HG03108 (cell line): ENCODE measurements at regions not wholly inside any gene's neighbourhood (a gene's known extent, or its start where the extent isn't known, plus 50 kb on each side); places are given as distances from the start of the nearest gene placed in this dataset.

Experiments
- ATAC-seq: cut with Tn5 transposase; IDR thresholded peaks from one replicate; pipeline ENCODE4 v1.9.1; 2021; ENCODE audit warnings: moderate library complexity; ENCODE audit not compliant: unreplicated experiment

DNA sequence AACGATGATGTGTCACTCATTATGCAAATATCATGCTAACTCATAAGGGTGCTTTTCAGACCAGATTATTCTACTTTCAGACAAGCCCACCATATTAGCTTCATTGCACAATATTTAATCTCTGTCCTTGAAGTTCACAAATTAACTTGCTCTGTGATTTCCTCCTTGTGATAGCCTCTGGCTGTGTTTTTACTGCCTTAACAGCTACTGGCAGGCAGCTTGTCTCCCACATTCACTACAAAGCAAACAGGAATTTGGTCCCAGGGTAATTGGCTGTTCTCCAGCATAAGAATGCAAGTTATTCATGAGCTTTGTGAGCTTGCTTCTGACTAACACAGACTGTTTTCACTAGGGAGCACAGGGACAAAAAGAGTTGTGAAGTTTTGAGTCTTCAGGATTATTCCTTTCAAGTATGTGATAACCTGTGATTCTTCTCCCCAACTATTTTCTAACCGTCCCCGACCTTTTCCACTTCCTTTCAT is 87.9 kb upstream of the HMCN1 start:
- ATAC-seq: no peak

GRCh38 chr1:185645686-185646085 is 88.5 kb upstream of the HMCN1 start:
- ATAC-seq: no peak

DNA sequence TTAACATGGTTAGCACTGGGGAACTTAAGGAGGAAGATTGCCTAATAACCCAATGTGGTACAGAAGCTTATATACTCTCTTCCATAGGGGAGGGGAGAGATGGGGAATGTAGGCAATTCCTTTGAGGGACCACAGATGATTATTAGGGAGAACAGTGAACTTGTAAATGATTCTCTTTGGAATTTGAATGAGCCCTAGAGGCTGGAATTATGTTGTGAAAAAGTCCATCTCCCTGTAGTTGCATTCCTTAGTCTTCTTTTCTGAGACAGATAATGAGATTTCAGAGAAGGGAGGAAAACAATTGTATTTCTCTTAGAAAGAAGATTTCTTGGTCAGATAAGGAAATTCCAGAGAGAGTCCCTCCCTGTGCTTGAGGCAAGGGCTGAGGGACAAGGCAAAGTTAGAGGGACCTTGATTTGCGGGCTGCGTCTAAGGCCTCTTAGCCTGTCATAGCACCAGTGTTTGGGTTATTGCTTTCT is 89.0 kb upstream of the HMCN1 start:
- no peak for ATAC-seq

DNA sequence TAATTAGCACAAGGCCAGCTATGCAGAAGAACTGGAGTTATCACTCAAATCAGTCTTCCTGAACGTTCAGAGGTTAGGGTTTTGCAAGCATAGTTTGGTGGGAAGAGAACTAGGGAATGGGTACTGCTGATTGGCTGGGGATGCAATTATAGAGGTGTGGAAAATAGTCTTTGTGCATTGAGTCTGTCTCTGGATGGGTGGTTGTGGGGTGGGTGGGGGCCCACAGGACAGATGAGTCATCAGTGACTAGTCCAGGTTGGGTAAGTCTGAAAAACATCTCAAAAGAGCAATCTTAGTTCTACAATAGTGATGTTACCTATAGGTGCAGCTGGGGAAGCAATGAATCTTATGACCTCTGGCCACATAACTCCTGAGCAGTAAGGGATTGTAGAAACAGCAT is 89.7 kb upstream of the HMCN1 start:
- ATAC-seq: no peak

GRCh38 chr1:185636848-185637247 is 97.3 kb upstream of the HMCN1 start:
- ATAC-seq: peak; percentile 100

DNA sequence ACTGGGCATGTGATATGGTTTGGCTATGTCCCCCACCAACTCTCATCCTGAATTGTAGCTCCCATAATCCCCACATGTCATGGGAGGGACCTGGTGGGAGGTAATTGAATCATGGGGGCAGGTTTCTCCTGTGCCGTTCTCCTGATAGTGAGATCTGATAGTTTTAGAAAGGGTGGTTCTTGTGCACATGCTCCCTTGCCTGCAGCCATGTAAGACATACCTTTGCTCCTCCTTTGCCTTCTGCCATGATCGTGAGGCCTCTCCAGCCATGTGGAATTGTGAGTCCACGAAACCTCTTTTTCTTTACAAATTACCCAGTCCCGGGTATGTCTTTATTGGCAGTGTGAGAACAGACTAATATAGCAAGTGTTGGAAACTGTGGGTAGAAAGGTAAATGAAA is 99.5 kb upstream of the HMCN1 start:
- no peak for ATAC-seq

DNA sequence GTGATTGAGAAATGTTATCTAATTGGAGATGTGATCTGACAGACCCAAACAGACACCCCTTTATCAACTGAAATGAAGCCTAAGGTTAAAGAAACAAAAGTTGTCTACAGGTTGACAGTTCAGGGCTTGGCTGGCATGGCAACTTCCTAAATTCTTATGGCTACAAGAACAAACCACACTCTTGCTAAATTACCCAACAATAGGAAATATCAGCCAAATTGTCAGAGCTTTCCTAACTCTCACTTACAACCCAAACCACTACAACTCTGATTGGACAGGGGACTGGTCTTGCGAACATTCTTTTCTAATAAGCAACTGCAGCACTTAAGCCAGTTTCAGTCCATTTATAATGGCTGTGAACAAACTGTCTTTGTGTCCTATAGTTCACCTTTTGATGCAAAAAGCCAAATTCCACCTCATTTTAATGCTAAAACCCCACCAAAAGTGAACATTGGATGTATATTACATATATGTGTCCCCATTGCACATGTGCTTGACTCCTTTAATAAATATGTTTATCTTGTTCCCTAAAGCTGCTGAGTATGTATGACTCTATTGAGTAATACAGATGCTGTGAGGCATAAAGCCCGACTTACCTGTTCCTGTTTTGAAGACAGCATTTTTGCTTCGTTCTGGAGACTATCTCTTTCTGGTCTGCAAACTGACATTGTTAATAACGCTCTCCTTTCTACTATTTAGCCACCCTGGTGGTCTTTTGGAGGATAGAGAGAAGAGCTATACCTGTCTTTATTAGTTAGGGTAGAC is 101.3 kb upstream of the HMCN1 start:
- no peak for ATAC-seq

- ATAC-seq: no peak
Observed at GRCh38 chr1:185631843-185632242, 102.3 kb upstream of the HMCN1 start.

- ATAC-seq: no peak
Observed at GRCh38 chr1:185627761-185628501, 106.3 kb upstream of the HMCN1 start.

- ATAC-seq: no peak
Observed at GRCh38 chr1:185627171-185627570, 107.0 kb upstream of the HMCN1 start.

DNA sequence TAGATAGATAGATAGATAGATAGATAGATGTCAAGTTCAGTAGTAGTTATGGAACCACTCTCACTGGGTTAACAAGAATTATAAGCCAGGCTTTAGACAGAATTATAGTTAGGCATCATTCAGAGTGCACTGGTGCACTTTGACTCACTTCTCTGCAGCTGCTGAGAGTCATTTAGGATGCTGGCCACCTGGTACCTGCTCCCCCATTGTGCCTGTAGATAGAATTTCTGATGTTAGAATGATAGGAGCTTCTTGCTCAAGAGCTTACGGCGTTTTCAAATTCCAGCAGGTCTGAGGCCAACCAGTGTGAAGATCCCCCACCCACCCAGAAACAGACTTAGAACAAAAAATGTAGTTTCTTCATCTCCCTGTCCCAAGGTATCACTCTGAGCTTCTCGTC is 107.8 kb upstream of the HMCN1 start:
- no peak for ATAC-seq

DNA sequence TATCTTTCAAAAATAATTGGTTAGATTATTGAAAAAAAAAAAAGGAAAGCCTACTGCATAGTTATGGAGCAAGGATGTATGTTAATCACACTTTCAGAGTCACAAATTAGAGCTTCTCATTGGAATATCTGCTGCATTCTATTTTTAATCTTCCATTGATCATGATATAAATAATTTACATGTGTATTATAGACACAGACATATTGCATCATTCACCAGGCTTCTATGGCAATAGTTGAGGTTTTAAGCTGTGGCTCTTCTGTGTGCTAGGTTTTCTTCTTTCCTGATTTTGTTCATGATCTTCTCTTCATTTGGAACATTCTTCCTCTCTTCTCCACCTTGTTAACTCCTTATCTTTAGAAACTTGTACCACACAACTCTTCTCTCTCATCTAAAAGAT is 123.2 kb upstream of the HMCN1 start:
- ATAC-seq: no peak

DNA sequence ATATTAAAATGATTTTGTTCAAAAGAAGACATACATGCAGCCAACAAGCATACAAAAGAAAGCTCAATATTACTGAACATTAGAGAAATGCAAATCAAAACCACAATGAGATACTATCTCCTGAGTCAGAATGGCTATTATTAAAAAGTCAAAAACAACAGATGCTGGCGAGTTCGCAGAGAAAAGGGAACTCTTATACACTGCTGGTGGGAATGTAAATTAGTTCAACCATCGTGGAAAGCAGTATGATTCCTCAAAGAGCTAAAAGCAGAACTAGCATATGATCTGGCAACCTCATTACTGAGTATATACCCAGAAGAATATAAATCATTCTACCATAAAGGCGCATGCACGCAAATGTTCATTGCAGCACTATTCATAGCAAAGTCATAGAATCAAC is 126.0 kb upstream of the HMCN1 start:
- peak; percentile 54 for ATAC-seq

GRCh38 chr1:185603158-185603557 is 131.0 kb upstream of the HMCN1 start:
- no peak for ATAC-seq

GRCh38 chr1:185601189-185601588 is 133.0 kb upstream of the HMCN1 start:
- no peak for ATAC-seq

GRCh38 chr1:185600641-185601040 is 133.6 kb upstream of the HMCN1 start:
- no peak for ATAC-seq

- no peak for ATAC-seq
Observed at GRCh38 chr1:185598332-185598731, 135.9 kb upstream of the HMCN1 start.

GRCh38 chr1:185595835-185596667 is 138.1 kb upstream of the HMCN1 start:
- ATAC-seq: no peak

GRCh38 chr1:185594786-185595410 is 139.3 kb upstream of the HMCN1 start:
- ATAC-seq: no peak

GRCh38 chr1:185593271-185593670 is 140.9 kb upstream of the HMCN1 start:
- no peak for ATAC-seq

DNA sequence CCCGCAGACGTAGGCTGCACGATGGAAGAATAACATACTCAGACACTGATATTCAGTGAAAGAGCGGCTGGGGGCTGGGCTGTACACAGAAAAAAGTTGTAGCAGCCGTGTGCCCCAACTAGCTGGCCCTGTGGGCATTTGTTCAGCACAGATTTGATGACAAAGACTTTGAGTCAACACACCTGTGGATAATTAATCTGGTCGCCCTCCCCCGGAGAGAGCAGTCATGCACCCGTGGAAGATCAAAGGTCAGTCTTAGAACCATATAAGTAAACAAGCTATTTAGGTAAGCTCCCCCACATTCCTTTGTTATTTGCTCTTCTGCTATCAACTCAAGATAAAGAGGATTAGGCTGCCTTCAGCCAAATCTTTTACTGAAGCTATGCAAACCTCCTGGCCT is 148.4 kb upstream of the HMCN1 start:
- no peak for ATAC-seq
